Endothelial cell of umbilical vein (primary cell): ENCODE measurements at regions not wholly inside any gene's neighbourhood (a gene's known extent, or its start where the extent isn't known, plus 50 kb on each side); places are given as distances from the start of the nearest gene placed in this dataset.
A peak's percentile ranks its signal among the peaks of the same experiment; 100 is the strongest.

Experiments
- JUN ChIP-seq: IDR thresholded peaks from 2 replicates; pipeline ENCODE4 v1.6.1; 2011; ENCODE audit warnings: borderline replicate concordance, low read depth; ENCODE audit not compliant: insufficient read length, insufficient read depth
- MYC ChIP-seq: IDR thresholded peaks from one replicate; pipeline ENCODE4 v1.6.1; 2011; ENCODE audit warnings: mild to moderate bottlenecking, low read depth, low read length
- POLR2A ChIP-seq: IDR thresholded peaks from 2 replicates; pipeline ENCODE4 v1.6.1; 2012; ENCODE audit warnings: low read depth, mild to moderate bottlenecking, control low read depth, low read length
- POLR2AphosphoS5 ChIP-seq: IDR thresholded peaks from 2 replicates; pipeline ENCODE4 v1.6.1; 2012; ENCODE audit warnings: low read depth, mild to moderate bottlenecking, control low read depth, low read length, moderate library complexity; ENCODE audit not compliant: insufficient read depth
- TF ChIP-seq, protein P1 (sequence below), 2 donors: IDR thresholded peaks; 1 replicate in 1 of 2; 2 replicates in 1 of 2; pipeline ENCODE4 v1.5.1; 2011; ENCODE audit warnings: low read length in 2 of 2, mild to moderate bottlenecking in 2 of 2, moderate library complexity in 2 of 2, control low read depth in 1 of 2, inconsistent platforms in 1 of 2, low read depth in 1 of 2; ENCODE audit not compliant: insufficient read depth in 1 of 2; ENCODE audit errors: extremely low read depth in 1 of 2
- TF ChIP-seq, protein P2 (sequence below): IDR thresholded peaks from 2 replicates; pipeline ENCODE4 v1.6.1; 2011; ENCODE audit not compliant: insufficient read depth, insufficient read length

DNA sequence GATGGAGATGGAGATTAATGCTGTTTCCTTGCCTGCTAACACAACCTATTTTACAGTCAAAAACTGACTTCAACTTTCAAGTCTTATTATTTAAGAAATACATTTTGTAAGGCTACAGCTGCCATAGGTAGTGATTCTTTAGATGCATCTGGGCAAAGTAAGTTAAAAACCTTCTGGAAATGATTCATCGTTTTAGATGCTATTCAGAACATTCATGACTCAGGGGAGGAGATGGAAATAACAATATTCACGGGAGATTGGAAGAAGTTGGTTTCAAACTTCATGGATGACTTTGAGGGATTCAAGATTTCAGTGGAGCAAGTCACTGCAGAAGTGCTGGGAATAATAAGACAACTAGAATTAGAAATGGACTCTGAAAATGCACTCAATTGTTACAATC is 174.9 kb upstream of the GGTLC1 start:
- TF ChIP-seq, protein P1, sequence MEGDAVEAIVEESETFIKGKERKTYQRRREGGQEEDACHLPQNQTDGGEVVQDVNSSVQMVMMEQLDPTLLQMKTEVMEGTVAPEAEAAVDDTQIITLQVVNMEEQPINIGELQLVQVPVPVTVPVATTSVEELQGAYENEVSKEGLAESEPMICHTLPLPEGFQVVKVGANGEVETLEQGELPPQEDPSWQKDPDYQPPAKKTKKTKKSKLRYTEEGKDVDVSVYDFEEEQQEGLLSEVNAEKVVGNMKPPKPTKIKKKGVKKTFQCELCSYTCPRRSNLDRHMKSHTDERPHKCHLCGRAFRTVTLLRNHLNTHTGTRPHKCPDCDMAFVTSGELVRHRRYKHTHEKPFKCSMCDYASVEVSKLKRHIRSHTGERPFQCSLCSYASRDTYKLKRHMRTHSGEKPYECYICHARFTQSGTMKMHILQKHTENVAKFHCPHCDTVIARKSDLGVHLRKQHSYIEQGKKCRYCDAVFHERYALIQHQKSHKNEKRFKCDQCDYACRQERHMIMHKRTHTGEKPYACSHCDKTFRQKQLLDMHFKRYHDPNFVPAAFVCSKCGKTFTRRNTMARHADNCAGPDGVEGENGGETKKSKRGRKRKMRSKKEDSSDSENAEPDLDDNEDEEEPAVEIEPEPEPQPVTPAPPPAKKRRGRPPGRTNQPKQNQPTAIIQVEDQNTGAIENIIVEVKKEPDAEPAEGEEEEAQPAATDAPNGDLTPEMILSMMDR (IDR thresholded peaks at IDR 0.05; ENCODE audit: extremely low read depth in 1 of 2, insufficient read depth in 1 of 2, low read depth in 1 of 2, low read length in 2 of 2), result no peak
- TF ChIP-seq POLR2A (no peak), JUN (peak; percentile 27), MYC (no peak), POLR2AphosphoS5 (no peak)
- TF ChIP-seq, protein P2, sequence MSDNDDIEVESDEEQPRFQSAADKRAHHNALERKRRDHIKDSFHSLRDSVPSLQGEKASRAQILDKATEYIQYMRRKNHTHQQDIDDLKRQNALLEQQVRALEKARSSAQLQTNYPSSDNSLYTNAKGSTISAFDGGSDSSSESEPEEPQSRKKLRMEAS, result no peak
